ENCODE measurements at regions not wholly inside any gene's neighbourhood (a gene's known extent, or its start where the extent isn't known, plus 50 kb on each side); places are given as distances from the start of the nearest gene placed in this dataset.

GRCh38 chrX:39945709-39946108 lies 152.0 kb downstream of the BCOR start:
- DNase-seq (ENCODE audit: low read depth in 1 of 2, low spot score in 1 of 2) = no peak
- no peaks in the 10 kb centered on the region for H3K9me3 ChIP-seq (ENCODE audit: low read depth)
- no peak for TF ChIP-seq CTCF (IDR thresholded peaks at IDR 0.05; ENCODE audit: low read depth, low read length)
- H3K4me1 ChIP-seq (ENCODE audit: low read depth) = peaks cover 8% of the 10 kb centered on the region
- no peak overlapping the region for H3K27ac ChIP-seq
- no peaks in the 10 kb centered on the region for H3K27me3 ChIP-seq
- no peaks in the 10 kb centered on the region for H3K36me3 ChIP-seq
- no peak overlapping the region for H3K4me3 ChIP-seq

GRCh38 chrX:39946822-39947221 lies 150.9 kb downstream of the BCOR start:
- H3K9me3 ChIP-seq (ENCODE audit: low read depth) = no peaks in the 10 kb centered on the region
- no peak overlapping the region for H3K27ac ChIP-seq
- no peaks in the 10 kb centered on the region for H3K36me3 ChIP-seq
- TF ChIP-seq CTCF (IDR thresholded peaks at IDR 0.05; ENCODE audit: low read depth, low read length) = no peak
- DNase-seq (ENCODE audit: low read depth in 1 of 2, low spot score in 1 of 2) = peak in 1 of 2 donors; percentile 38
- no peaks in the 10 kb centered on the region for H3K27me3 ChIP-seq
- H3K4me3 ChIP-seq = no peak overlapping the region
- peaks cover 8% of the 10 kb centered on the region for H3K4me1 ChIP-seq (ENCODE audit: low read depth)

- H3K36me3 ChIP-seq = no peaks in the 10 kb centered on the region
- H3K9me3 ChIP-seq (ENCODE audit: low read depth) = no peaks in the 10 kb centered on the region
- H3K27ac ChIP-seq = peak overlapping the region; percentile 51
- DNase-seq (ENCODE audit: low read depth in 1 of 2, low spot score in 1 of 2) = peak in 1 of 2 donors; percentile 24
- no peak overlapping the region for H3K4me3 ChIP-seq
- H3K4me1 ChIP-seq (ENCODE audit: low read depth) = peaks cover 18% of the 10 kb centered on the region
- TF ChIP-seq CTCF (IDR thresholded peaks at IDR 0.05; ENCODE audit: low read depth, low read length) = no peak
- no peaks in the 10 kb centered on the region for H3K27me3 ChIP-seq
Measured at GRCh38 chrX:39948582-39948981, 149.2 kb downstream of the BCOR start.

- no peak overlapping the region for H3K4me3 ChIP-seq
- no peaks in the 10 kb centered on the region for H3K9me3 ChIP-seq (ENCODE audit: low read depth)
- no peaks in the 10 kb centered on the region for H3K27me3 ChIP-seq
- TF ChIP-seq CTCF (IDR thresholded peaks at IDR 0.05; ENCODE audit: low read depth, low read length) = no peak
- H3K4me1 ChIP-seq (ENCODE audit: low read depth) = peaks cover 25% of the 10 kb centered on the region
- H3K27ac ChIP-seq = no peak overlapping the region
- no peaks in the 10 kb centered on the region for H3K36me3 ChIP-seq
- no peak for DNase-seq (ENCODE audit: low read depth in 1 of 2, low spot score in 1 of 2)
Measured at GRCh38 chrX:39950018-39950688, 147.6 kb downstream of the BCOR start.

GRCh38 chrX:39952989-39953388 lies 144.8 kb downstream of the BCOR start:
- H3K4me3 ChIP-seq = no peak overlapping the region
- no peak for TF ChIP-seq CTCF (IDR thresholded peaks at IDR 0.05; ENCODE audit: low read depth, low read length)
- H3K36me3 ChIP-seq = no peaks in the 10 kb centered on the region
- no peaks in the 10 kb centered on the region for H3K9me3 ChIP-seq (ENCODE audit: low read depth)
- no peak overlapping the region for H3K27ac ChIP-seq
- H3K27me3 ChIP-seq = no peaks in the 10 kb centered on the region
- DNase-seq (ENCODE audit: low read depth in 1 of 2, low spot score in 1 of 2) = no peak
- H3K4me1 ChIP-seq (ENCODE audit: low read depth) = peaks cover 25% of the 10 kb centered on the region
